HCT116 (cell line): ENCODE measurements at regions not wholly inside any gene's neighbourhood (a gene's known extent, or its start where the extent isn't known, plus 50 kb on each side); places are given as distances from the start of the nearest gene placed in this dataset.

Source experiments
- EZH2 ChIP-seq: fragments of 200-600 bp; sonication (generic); IDR thresholded peaks from 2 replicates; pipeline ENCODE4 v1.6.1; 2017; ENCODE audit warnings: antibody characterized with exemption, mixed run types
- EZH2phosphoT487 ChIP-seq: fragments of 200-600 bp; IDR thresholded peaks from 2 replicates; pipeline ENCODE4 v1.6.1; 2018; ENCODE audit warnings: antibody characterized with exemption, borderline replicate concordance
- JUND ChIP-seq: IDR thresholded peaks from 2 replicates; pipeline ENCODE4 v1.6.1; 2012
- POLR2A ChIP-seq: IDR thresholded peaks from 2 replicates; pipeline ENCODE4 v1.7.0; 2011; ENCODE audit warnings: borderline replicate concordance; ENCODE audit not compliant: insufficient read depth, insufficient read length; ENCODE audit errors: extremely low read depth
- TF ChIP-seq, protein P1 (sequence below): IDR thresholded peaks from 2 replicates; pipeline ENCODE4 v1.6.1; 2012

DNA sequence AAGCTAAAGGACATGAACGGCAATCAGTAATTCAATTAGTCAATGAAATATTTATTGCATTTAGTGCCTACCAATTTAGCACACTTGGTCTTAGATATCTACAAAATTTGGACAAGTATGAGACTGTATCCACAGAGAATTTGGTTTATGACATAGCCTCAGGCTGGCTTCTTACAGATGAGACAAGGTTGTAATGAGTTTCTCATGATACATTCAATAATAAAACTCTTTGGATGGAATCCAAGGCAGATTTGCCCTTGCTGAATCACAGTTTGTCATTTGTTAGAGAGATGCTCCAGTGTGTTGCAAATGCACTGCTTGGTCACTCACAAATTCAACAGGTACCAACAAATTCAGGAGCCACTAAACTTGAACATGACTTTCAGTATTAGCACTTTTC lies 162.5 kb downstream of the GPR37 start:
- TF ChIP-seq POLR2A (no peak), JUND (no peak), EZH2 (no peak), EZH2phosphoT487 (no peak)
- TF ChIP-seq, protein P1, sequence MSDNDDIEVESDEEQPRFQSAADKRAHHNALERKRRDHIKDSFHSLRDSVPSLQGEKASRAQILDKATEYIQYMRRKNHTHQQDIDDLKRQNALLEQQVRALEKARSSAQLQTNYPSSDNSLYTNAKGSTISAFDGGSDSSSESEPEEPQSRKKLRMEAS: no peak
